DOHH2 (cell line): ENCODE measurements at regions not wholly inside any gene's neighbourhood (a gene's known extent, or its start where the extent isn't known, plus 50 kb on each side); places are given as distances from the start of the nearest gene placed in this dataset.

Experiments
- H3F3A ChIP-seq: fragments of 200-600 bp; sonication (generic), shearing (Covaris generic); 2 replicates; pipeline ENCODE4 v1.6.0; 2016; ENCODE audit warnings: antibody characterized with exemption, mild to moderate bottlenecking; ENCODE audit not compliant: control insufficient read depth, insufficient read depth
- H3K27ac ChIP-seq: fragments of 200-600 bp; sonication (generic); 2 replicates; pipeline ENCODE4 v1.5.1; 2014; ENCODE audit warnings: low read depth, mild to moderate bottlenecking, low read length, moderate library complexity
- H3K27me3 ChIP-seq: fragments of 200-600 bp; sonication (generic); 2 replicates; pipeline ENCODE4 v1.6.1; 2014; ENCODE audit warnings: mild to moderate bottlenecking, low read length, mixed read lengths; ENCODE audit not compliant: control insufficient read depth
- H3K36me3 ChIP-seq: fragments of 200-600 bp; sonication (generic); 2 replicates; pipeline ENCODE4 v1.6.1; 2014; ENCODE audit warnings: mild to moderate bottlenecking, low read length, moderate library complexity, mixed read lengths; ENCODE audit not compliant: control insufficient read depth
- H3K4me1 ChIP-seq: fragments of 200-600 bp; sonication (generic); 2 replicates; pipeline ENCODE4 v1.6.1; 2014; ENCODE audit warnings: mild to moderate bottlenecking, low read length, mixed read lengths; ENCODE audit not compliant: control insufficient read depth
- H3K4me2 ChIP-seq: fragments of 200-600 bp; sonication (generic); 2 replicates; pipeline ENCODE4 v1.6.0; 2014; ENCODE audit warnings: mild to moderate bottlenecking, low read length, moderate library complexity
- H3K4me3 ChIP-seq: fragments of 200-600 bp; sonication (generic); 2 replicates; pipeline ENCODE4 v1.5.1; 2014; ENCODE audit warnings: mild to moderate bottlenecking, low read length, mixed read lengths
- H3K79me2 ChIP-seq: fragments of 200-600 bp; sonication (generic); 2 replicates; pipeline ENCODE4 v1.6.1; 2014; ENCODE audit warnings: mild to moderate bottlenecking, low read length, mixed read lengths; ENCODE audit not compliant: control insufficient read depth
- H3K9me2 ChIP-seq: fragments of 200-600 bp; sonication (generic); replicated peaks from 2 replicates; pipeline ENCODE4 v1.6.1; 2014; ENCODE audit warnings: mild to moderate bottlenecking, low read length, mixed read lengths; ENCODE audit not compliant: control insufficient read depth
- H3K9me3 ChIP-seq: fragments of 200-600 bp; sonication (generic); 2 replicates; pipeline ENCODE4 v1.6.1; 2014; ENCODE audit warnings: antibody characterized with exemption, low read length, mixed read lengths; ENCODE audit not compliant: control insufficient read depth, insufficient read depth
- H4K20me1 ChIP-seq: fragments of 200-600 bp; sonication (generic); 2 replicates; pipeline ENCODE4 v1.6.0; 2014; ENCODE audit warnings: low read depth, mild to moderate bottlenecking, antibody characterized with exemption, low read length, moderate library complexity; ENCODE audit not compliant: control insufficient read depth, insufficient read depth
- EZH2phosphoT487 ChIP-seq: fragments of 200-600 bp; sonication (generic); IDR thresholded peaks from 2 replicates; pipeline ENCODE4 v1.6.1; 2017; ENCODE audit warnings: borderline replicate concordance, mild to moderate bottlenecking, antibody characterized with exemption, low read length, moderate library complexity, mixed read lengths
- TF ChIP-seq, protein P1 (sequence below): fragments of 200-600 bp; sonication (generic); IDR thresholded peaks from one replicate; pipeline ENCODE4 v1.5.1; 2014; ENCODE audit warnings: antibody characterized with exemption, mild to moderate bottlenecking, low read depth, low read length; ENCODE audit not compliant: poor library complexity, severe bottlenecking

DNA sequence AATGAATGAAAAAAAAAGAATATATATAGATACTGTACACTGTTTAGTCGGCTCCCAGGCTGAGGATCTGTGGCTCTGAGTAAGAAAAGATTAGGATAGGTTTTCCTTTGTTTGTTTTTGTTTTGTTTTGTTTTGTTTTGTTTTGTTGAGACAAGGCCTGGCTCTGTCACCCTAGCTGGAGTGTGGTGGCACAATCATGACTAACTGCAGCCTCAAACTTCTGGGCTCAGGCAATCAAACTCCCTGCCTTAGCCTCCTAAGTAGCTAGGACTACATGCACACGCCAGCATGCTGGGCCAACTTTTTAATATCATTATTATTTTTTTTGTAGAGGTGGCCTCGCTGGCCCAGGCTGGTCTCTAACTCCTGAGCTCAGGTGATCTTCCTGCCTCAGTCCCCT, 87.9 kb upstream of the PTBP2 start:
- Histone ChIP-seq H3K27ac (no peak overlapping the region), H3K36me3 (no peaks in the 10 kb centered on the region), H3K4me1 (no peaks in the 10 kb centered on the region), H3F3A (no peaks in the 10 kb centered on the region), H3K4me3 (no peak overlapping the region), H3K4me2 (no peak overlapping the region), H3K9me2 (no peaks in the 10 kb centered on the region), H3K27me3 (no peaks in the 10 kb centered on the region), H3K79me2 (no peaks in the 10 kb centered on the region), H4K20me1 (no peaks in the 10 kb centered on the region), H3K9me3 (no peaks in the 10 kb centered on the region)
- TF ChIP-seq EZH2phosphoT487: no peak
- TF ChIP-seq, protein P1, sequence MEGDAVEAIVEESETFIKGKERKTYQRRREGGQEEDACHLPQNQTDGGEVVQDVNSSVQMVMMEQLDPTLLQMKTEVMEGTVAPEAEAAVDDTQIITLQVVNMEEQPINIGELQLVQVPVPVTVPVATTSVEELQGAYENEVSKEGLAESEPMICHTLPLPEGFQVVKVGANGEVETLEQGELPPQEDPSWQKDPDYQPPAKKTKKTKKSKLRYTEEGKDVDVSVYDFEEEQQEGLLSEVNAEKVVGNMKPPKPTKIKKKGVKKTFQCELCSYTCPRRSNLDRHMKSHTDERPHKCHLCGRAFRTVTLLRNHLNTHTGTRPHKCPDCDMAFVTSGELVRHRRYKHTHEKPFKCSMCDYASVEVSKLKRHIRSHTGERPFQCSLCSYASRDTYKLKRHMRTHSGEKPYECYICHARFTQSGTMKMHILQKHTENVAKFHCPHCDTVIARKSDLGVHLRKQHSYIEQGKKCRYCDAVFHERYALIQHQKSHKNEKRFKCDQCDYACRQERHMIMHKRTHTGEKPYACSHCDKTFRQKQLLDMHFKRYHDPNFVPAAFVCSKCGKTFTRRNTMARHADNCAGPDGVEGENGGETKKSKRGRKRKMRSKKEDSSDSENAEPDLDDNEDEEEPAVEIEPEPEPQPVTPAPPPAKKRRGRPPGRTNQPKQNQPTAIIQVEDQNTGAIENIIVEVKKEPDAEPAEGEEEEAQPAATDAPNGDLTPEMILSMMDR: no peak

DNA sequence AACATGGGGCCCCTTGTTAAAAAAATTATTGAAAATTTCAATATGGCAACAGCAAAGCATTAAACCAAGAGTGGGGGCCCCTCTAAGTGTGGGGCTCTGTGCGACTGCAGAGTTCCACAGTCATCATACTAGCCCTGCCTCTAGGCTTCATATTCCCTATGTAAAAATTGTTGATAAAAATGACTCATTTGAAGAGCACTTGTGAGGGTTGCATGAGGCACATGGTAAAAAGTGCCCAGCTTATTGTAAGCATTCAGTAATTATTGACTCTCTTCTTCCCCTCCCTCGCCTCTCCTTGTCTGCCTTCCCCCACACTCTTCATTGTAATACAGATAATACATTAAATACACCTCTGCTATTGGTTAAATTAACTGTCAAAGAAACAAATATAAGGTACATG, 86.7 kb upstream of the PTBP2 start:
- Histone ChIP-seq H4K20me1 (no peaks in the 10 kb centered on the region), H3K9me2 (no peaks in the 10 kb centered on the region), H3K27me3 (no peaks in the 10 kb centered on the region), H3K4me1 (no peaks in the 10 kb centered on the region), H3F3A (no peaks in the 10 kb centered on the region), H3K27ac (no peak overlapping the region), H3K4me3 (no peak overlapping the region), H3K79me2 (no peaks in the 10 kb centered on the region), H3K4me2 (no peak overlapping the region), H3K9me3 (no peaks in the 10 kb centered on the region), H3K36me3 (no peaks in the 10 kb centered on the region)
- TF ChIP-seq, protein P1: no peak
- no peak for TF ChIP-seq EZH2phosphoT487

DNA sequence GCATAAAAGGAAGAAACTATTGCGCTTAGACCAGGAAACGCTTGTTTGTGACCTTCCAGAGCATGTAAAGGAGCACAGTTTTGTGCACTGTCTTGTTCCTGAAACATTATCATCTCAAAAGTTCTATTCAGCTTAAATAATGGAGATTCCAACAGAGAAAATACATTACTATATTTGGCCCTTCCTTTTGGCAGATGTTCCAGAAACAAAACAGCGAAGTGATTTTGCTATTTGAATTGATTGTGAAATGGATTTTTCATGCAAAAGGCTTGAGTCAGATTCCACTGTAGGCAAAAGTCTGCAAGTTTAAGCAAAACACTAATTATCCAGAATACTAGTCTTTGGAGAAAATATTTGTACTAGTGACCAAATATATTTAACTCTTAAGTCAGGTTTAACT, 80.3 kb upstream of the PTBP2 start:
- H3F3A ChIP-seq: no peaks in the 10 kb centered on the region
- H3K79me2 ChIP-seq: no peaks in the 10 kb centered on the region
- no peaks in the 10 kb centered on the region for H3K27me3 ChIP-seq
- no peak for TF ChIP-seq EZH2phosphoT487
- TF ChIP-seq, protein P1: no peak
- H3K27ac ChIP-seq: no peak overlapping the region
- no peaks in the 10 kb centered on the region for H3K4me1 ChIP-seq
- no peaks in the 10 kb centered on the region for H3K36me3 ChIP-seq
- no peaks in the 10 kb centered on the region for H4K20me1 ChIP-seq
- H3K4me3 ChIP-seq: no peak overlapping the region
- no peaks in the 10 kb centered on the region; the same call in 1 of the 2 replicates for H3K9me2 ChIP-seq
- H3K9me3 ChIP-seq: no peaks in the 10 kb centered on the region
- H3K4me2 ChIP-seq: no peak overlapping the region

DNA sequence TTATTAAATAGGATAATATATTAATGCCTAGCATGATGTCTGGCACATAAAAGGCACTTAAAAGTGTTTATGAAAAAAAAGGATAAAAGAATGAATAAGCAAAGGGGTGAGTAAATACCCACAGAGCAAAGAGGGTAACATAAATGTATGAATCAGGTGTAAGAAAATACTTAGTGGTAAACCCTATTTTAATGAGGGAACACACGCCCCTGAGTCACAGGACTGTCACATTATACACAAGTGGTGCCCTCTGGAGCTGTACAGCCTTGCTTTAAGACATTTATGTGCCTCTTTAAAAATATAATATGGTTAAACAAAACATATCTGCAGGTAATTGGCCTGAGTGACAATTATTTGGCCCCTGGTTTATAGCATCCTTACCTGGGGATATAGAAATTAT, 78.1 kb upstream of the PTBP2 start:
- TF ChIP-seq EZH2phosphoT487: no peak
- TF ChIP-seq, protein P1: no peak
- H3K4me2 ChIP-seq: no peak overlapping the region

More for the DNA sequence above, 78.1 kb upstream of the PTBP2 start:
- no peaks in the 10 kb centered on the region for H3K9me3 ChIP-seq
- no peak overlapping the region for H3K4me3 ChIP-seq
- H3K36me3 ChIP-seq: no peaks in the 10 kb centered on the region
- H3K4me1 ChIP-seq: no peaks in the 10 kb centered on the region
- no peaks in the 10 kb centered on the region for H3K79me2 ChIP-seq
- H3K27ac ChIP-seq: no peak overlapping the region
- H3F3A ChIP-seq: no peaks in the 10 kb centered on the region
- H3K27me3 ChIP-seq: no peaks in the 10 kb centered on the region
- no peaks in the 10 kb centered on the region for H4K20me1 ChIP-seq
- H3K9me2 ChIP-seq: no peaks in the 10 kb centered on the region; the same call in 1 of the 2 replicates
